OCI-LY3 (cell line): ENCODE measurements at regions not wholly inside any gene's neighbourhood (a gene's known extent, or its start where the extent isn't known, plus 50 kb on each side); places are given as distances from the start of the nearest gene placed in this dataset.
"Not testable (repeated sequence)": the region's sequence is repeated elsewhere in the genome, so short reads cannot be mapped to it uniquely, and the experiment has no call there.

Experiments used
- H2AFZ ChIP-seq: fragments of 200-600, 300-600 bp; shearing (Covaris generic); 2 replicates; pipeline ENCODE4 v1.6.0; 2014; ENCODE audit warnings: antibody characterized with exemption, low read depth, low read length
- H3K27ac ChIP-seq: fragments of 200-600, 300-600 bp; sonication (generic); 2 replicates; pipeline ENCODE4 v1.5.1; 2014; ENCODE audit warnings: mild to moderate bottlenecking, low read length, moderate library complexity, mixed read lengths
- H3K27me3 ChIP-seq: fragments of 200-600, 300-600 bp; sonication (generic); 2 replicates; pipeline ENCODE4 v1.6.1; 2014; ENCODE audit warnings: low read depth, low read length, mixed read lengths
- H3K36me3 ChIP-seq: fragments of 200-600, 300-600 bp; sonication (generic); replicated peaks from 2 replicates; pipeline ENCODE3; 2014; ENCODE audit warnings: low read depth, low read length, mixed read lengths
- H3K4me1 ChIP-seq: fragments of 300-600, 200-600 bp; sonication (generic); 2 replicates; pipeline ENCODE4 v1.6.1; 2014; ENCODE audit warnings: low read length, mixed read lengths
- H3K4me2 ChIP-seq: fragments of 200-600, 300-600 bp; sonication (generic); 2 replicates; pipeline ENCODE4 v1.6.1; 2014; ENCODE audit warnings: low read length, mixed read lengths
- H3K4me3 ChIP-seq: fragments of 300-600, 200-600 bp; sonication (generic); 2 replicates; pipeline ENCODE4 v1.5.1; 2014; ENCODE audit warnings: antibody characterized with exemption, mild to moderate bottlenecking, low read length, moderate library complexity
- H3K79me2 ChIP-seq: fragments of 300-600, 200-600 bp; shearing (Covaris generic); 2 replicates; pipeline ENCODE4 v1.6.1; 2014; ENCODE audit warnings: mild to moderate bottlenecking, low read length, mixed read lengths
- H3K9ac ChIP-seq: fragments of 300-600, 200-600 bp; shearing (Covaris generic); 2 replicates; pipeline ENCODE4 v1.6.0; 2014; ENCODE audit warnings: mild to moderate bottlenecking, low read length, moderate library complexity
- H3K9me3 ChIP-seq: fragments of 200-600, 300-600 bp; shearing (Covaris generic); 2 replicates; pipeline ENCODE4 v1.6.1; 2014; ENCODE audit warnings: low read length, mixed read lengths; ENCODE audit not compliant: insufficient read depth
- H4K20me1 ChIP-seq: fragments of 200-600, 300-600 bp; sonication (generic); 2 replicates; pipeline ENCODE4 v1.6.1; 2016; ENCODE audit warnings: low read length, mixed read lengths; ENCODE audit not compliant: insufficient read depth
- CTCF ChIP-seq: fragments of 200-600, 300-600 bp; sonication (generic); IDR thresholded peaks from 2 replicates; pipeline ENCODE4 v1.5.1; 2014; ENCODE audit warnings: antibody characterized with exemption, low read length, low read depth
- EZH2phosphoT487 ChIP-seq: fragments of 200-600 bp; shearing (Covaris generic); IDR thresholded peaks from 2 replicates; pipeline ENCODE4 v1.6.1; 2018; ENCODE audit warnings: antibody characterized with exemption, mixed run types, low read depth

DNA sequence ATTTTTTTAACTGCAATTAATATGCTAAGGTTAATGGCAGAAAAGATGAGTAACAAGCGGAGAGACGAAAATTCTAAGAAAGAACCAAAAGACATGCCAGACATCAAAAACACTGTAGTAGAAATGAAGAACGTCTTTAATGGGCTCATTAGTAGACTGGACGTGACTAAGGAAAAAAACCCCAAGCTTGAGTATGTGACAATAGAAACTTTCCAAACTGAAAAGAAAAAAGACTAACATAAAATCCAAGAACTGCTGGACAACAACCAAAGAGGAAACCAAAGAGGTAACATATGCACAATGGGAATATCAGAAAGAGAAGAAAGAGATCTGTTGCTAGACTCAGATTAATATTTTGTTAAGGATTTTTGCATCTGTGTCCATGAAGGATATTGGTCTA, 94.6 kb upstream of the SETMAR start:
- H3K36me3 ChIP-seq = no peaks in the 10 kb centered on the region
- H3K4me2 ChIP-seq = no peak overlapping the region
- H3K9me3 ChIP-seq = no peaks in the 10 kb centered on the region

DNA sequence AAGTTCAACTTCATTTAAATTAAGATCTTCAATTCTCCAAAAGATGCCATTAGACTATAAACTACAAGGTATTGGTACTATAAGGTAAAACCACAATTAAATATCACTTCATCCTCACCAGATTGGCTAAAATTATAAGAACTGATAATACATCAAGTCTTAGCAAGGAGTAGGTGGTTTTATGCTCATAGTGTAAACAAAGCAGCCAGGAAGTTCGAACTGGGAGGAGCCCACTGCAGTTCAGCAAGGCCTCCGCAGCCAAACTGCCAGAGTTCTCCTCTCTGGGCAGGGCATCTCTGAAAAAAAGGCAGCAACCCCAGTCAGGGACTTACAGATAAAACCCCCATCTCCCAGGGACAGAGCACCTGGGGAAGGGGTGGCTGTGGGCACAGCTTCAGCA, 91.6 kb upstream of the SETMAR start:
- TF ChIP-seq CTCF (no peak), EZH2phosphoT487 (no peak)
- Histone ChIP-seq H3K9ac (no peak overlapping the region), H2AFZ (no peak overlapping the region), H3K4me2 (no peak overlapping the region), H3K4me1 (no peaks in the 10 kb centered on the region), H3K79me2 (no peaks in the 10 kb centered on the region), H4K20me1 (no peaks in the 10 kb centered on the region), H3K4me3 (no peak overlapping the region), H3K27me3 (no peaks in the 10 kb centered on the region), H3K9me3 (no peaks in the 10 kb centered on the region), H3K36me3 (no peaks in the 10 kb centered on the region), H3K27ac (no peak overlapping the region)

More for the DNA sequence above, 94.6 kb upstream of the SETMAR start:
- Histone ChIP-seq H2AFZ (no peak overlapping the region), H3K79me2 (no peaks in the 10 kb centered on the region), H3K27ac (no peak overlapping the region), H3K4me3 (no peak overlapping the region), H3K27me3 (0 out of 2 replicates have a peak, but pooled peaks cover 3% of the 10 kb centered on the region), H4K20me1 (no peaks in the 10 kb centered on the region), H3K9ac (no peak overlapping the region), H3K4me1 (no peaks in the 10 kb centered on the region)
- TF ChIP-seq EZH2phosphoT487 (no peak), CTCF (no peak)

DNA sequence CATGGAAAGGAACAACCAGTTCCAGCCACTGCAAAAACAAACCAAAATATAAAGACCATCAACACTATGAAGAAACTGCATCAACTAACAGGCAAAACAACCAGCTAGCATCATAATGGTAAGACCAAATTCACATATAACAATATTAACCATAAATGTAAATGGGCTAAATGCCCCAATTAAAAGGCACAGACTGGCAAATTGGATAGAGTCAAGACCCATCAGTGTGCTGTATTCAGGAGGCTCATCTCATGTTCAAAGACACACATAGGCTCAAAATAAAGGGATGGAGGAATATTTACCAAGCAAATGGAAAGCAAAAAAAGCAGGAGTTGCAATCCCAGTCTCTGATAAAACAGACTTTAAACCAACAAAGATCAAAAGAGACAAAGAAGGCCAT, 89.7 kb upstream of the SETMAR start:
- H3K9ac ChIP-seq, H3K4me3 ChIP-seq, H3K27ac ChIP-seq: not testable (repeated sequence)

GRCh38 chr3:4216974-4217373, 86.2 kb upstream of the SETMAR start:
- H3K27ac ChIP-seq = not testable (repeated sequence)

More for the DNA sequence above, 89.7 kb upstream of the SETMAR start:
- H3K27me3 ChIP-seq, H3K36me3 ChIP-seq, H2AFZ ChIP-seq, H3K9me3 ChIP-seq, H3K4me2 ChIP-seq, H4K20me1 ChIP-seq, H3K4me1 ChIP-seq, H3K79me2 ChIP-seq: not testable (repeated sequence)

DNA sequence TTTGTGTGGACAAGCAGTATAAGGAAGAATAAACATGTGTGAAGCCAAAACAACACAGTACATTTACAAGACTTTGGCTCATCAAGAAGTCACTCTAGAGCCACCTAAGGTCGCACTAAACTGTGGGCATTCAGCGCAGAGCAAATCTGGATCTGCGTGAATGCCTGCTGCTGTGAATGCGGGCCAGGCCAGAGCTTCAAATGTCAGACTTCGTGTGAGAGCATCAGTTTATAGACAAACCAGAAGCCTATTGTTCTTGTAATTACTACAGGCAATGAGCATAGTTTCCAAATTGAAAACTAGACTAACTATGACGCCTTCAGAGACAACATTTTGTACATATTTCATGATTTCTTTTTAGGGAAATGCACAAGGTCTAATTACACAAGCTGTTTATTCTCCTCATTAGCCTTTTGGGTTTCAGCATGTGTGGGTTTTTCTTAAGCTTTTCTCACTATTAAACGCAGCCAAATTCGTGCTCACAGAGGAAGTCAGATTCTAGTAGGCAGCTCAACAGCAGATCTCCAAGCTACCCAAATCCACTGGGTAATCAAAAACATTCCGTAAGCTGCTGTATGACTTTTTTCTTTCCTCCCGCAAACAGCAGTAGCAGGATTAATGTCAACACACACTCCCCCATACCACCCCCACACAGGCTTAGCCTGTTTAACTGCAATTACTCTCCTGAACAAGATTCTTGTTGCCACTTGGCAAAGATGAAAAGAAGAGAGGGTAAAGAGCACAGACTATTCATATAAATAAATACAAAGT, 84.5 kb upstream of the SETMAR start:
- Histone ChIP-seq H4K20me1 (no peaks in the 10 kb centered on the region), H3K4me1 (no peaks in the 10 kb centered on the region), H3K9me3 (no peaks in the 10 kb centered on the region), H3K4me2 (no peak overlapping the region), H3K79me2 (no peaks in the 10 kb centered on the region), H3K36me3 (no peaks in the 10 kb centered on the region), H2AFZ (no peak overlapping the region), H3K9ac (no peak overlapping the region), H3K4me3 (no peak overlapping the region), H3K27ac (no peak overlapping the region), H3K27me3 (peaks cover 22% of the 10 kb centered on the region)
- TF ChIP-seq CTCF (no peak), EZH2phosphoT487 (no peak)

More at GRCh38 chr3:4216974-4217373, 86.2 kb upstream of the SETMAR start:
- not testable (repeated sequence) for H3K4me1 ChIP-seq, H3K9me3 ChIP-seq, H4K20me1 ChIP-seq, H3K36me3 ChIP-seq, H3K4me2 ChIP-seq, H3K79me2 ChIP-seq, H3K4me3 ChIP-seq, H3K9ac ChIP-seq, H2AFZ ChIP-seq
- peaks cover 12% of the 10 kb centered on the region for H3K27me3 ChIP-seq
